Vagina (tissue), 2 donors: ENCODE measurements at regions not wholly inside any gene's neighbourhood (a gene's known extent, or its start where the extent isn't known, plus 50 kb on each side); places are given as distances from the start of the nearest gene placed in this dataset.

Source experiments
- POLR2A ChIP-seq, 2 donors: fragments of 450-650 bp; IDR thresholded peaks; one replicate each; pipeline ENCODE4 v1.6.1; 2017; ENCODE audit warnings: antibody characterized with exemption in 2 of 2, mild to moderate bottlenecking in 2 of 2, moderate library complexity in 2 of 2
- POLR2AphosphoS5 ChIP-seq, 2 donors: sonication (generic); formaldehyde crosslinking; IDR thresholded peaks; one replicate each; pipeline ENCODE4 v1.9.0; 2017; ENCODE audit warnings: antibody characterized with exemption in 2 of 2, mild to moderate bottlenecking in 2 of 2, low read depth in 1 of 2; ENCODE audit not compliant: insufficient read depth in 1 of 2
- TF ChIP-seq, protein P1 (sequence below), 3 experiments: fragments of 450-650 bp in 2 of 3; fragments of 200-600 bp in 1 of 3; sonication (generic) in 1 of 3; IDR thresholded peaks; one replicate each; pipeline ENCODE4 v1.5.1; 2017 to 2019; ENCODE audit warnings: antibody characterized with exemption in 3 of 3, mild to moderate bottlenecking in 2 of 3, moderate library complexity in 2 of 3

DNA sequence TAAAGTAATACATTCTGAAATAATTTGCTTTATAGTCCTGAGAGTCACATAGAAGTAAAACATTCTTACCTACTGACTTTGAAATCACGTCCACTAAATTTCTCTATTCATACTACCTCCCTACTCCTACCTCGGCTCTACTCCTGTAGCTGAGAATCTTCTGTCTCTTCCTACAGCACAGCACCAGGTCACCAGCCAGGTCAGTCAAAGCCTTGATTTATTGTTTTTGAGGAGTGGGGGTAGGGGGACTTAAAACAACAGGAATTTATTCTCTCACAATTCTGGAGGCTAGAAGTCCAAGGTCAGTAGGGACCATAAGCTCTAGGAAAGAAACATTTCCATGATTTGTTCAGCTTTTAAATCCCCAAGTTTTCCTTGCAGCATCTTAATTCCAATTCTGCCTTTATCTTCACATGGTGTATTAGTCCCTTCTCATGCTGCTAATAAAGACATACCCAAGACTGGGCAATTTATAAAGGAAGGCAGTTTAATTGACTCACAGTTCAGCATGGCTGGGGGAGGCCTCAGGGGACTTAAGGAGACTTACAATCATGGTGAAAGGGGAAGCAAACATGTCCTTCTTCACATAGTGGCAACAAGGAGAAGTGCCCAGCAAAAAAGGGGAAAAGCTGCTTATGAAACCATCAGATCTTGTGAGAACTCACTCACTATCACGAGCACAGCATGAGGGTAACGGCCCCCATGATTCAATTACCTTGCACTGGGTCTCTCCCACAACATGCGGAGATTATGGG, 49.6 kb upstream of the CCNG1 start:
- TF ChIP-seq, protein P1, sequence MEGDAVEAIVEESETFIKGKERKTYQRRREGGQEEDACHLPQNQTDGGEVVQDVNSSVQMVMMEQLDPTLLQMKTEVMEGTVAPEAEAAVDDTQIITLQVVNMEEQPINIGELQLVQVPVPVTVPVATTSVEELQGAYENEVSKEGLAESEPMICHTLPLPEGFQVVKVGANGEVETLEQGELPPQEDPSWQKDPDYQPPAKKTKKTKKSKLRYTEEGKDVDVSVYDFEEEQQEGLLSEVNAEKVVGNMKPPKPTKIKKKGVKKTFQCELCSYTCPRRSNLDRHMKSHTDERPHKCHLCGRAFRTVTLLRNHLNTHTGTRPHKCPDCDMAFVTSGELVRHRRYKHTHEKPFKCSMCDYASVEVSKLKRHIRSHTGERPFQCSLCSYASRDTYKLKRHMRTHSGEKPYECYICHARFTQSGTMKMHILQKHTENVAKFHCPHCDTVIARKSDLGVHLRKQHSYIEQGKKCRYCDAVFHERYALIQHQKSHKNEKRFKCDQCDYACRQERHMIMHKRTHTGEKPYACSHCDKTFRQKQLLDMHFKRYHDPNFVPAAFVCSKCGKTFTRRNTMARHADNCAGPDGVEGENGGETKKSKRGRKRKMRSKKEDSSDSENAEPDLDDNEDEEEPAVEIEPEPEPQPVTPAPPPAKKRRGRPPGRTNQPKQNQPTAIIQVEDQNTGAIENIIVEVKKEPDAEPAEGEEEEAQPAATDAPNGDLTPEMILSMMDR (IDR thresholded peaks at IDR 0.05) = no peak
- no peak for TF ChIP-seq POLR2A (IDR thresholded peaks at IDR 0.05)
- no peak for TF ChIP-seq POLR2AphosphoS5 (IDR thresholded peaks at IDR 0.05; ENCODE audit: insufficient read depth in 1 of 2, low read depth in 1 of 2)
